ENCODE measurements at regions not wholly inside any gene's neighbourhood (a gene's known extent, or its start where the extent isn't known, plus 50 kb on each side); places are given as distances from the start of the nearest gene placed in this dataset.

DNA sequence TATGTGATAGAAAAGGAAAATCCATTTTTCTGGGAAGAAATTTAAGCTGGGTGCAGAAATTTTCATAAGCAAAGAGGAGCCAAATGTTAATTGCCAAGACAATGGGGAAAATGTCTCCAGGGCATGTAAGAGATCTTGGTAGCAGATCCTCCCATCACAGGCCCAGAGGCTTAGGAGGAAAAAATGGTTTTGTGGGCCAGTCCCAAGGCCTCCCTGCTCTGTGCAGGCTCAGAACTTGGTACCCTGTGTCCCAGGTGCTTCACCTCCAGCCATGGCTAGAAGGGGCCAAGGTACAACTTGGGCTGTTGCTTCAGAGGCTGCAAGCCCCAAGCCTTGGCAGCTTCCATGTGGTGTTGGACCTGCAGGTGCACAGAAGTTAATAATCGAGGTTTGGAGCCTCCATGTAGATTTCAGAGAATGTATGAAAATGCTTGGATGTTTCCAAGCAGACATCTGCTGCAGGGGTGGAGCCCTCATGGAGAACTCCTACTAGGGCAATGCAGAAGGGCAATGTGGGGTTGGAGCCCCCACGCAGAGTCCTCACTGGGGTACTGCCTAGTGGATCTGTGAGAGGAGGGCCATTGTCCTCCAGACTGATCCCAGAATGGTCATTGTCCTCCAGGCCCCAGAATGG, 77.7 kb upstream of the ATP2B1 start:
- dilution Hi-C loops (cut with MboI; ENCODE audit: extremely low pct_ligation_motif_present, low sequenced_read_pairs), result no loop called here
- intact Hi-C loops (cut with micrococcal nuclease), result no loop called here
- Histone ChIP-seq H3K4me1 (ENCODE audit: control insufficient read depth, extremely low read depth, insufficient read depth, low read length) (no peaks in the 10 kb centered on the region), H3K4me2 (ENCODE audit: insufficient read depth, low read length) (no peak overlapping the region), H3K36me3 (ENCODE audit: control insufficient read depth in 2 of 2, extremely low read depth in 1 of 2, insufficient read depth in 2 of 2, low read length in 2 of 2) (no peaks in the 10 kb centered on the region), H3K27me3 (ENCODE audit: control insufficient read depth in 2 of 2, insufficient read depth in 2 of 2, low read length in 2 of 2) (peaks cover 0 to 3% of the 10 kb centered on the region in 2 experiments), H3K9me3 (replicated peaks; ENCODE audit: control insufficient read depth, insufficient read depth, low read length) (peaks cover 2% of the 10 kb centered on the region), H2AFZ (ENCODE audit: low read depth, low read length) (no peak overlapping the region), H3K4me3 (replicated peaks in 1 of 3; ENCODE audit: insufficient read depth in 1 of 3, low read depth in 1 of 3, low read length in 3 of 3) (no peak overlapping the region), H4K20me1 (replicated peaks; ENCODE audit: control insufficient read depth, extremely low read depth, insufficient read depth, low read length) (no peaks in the 10 kb centered on the region), H3K79me2 (ENCODE audit: control insufficient read depth, insufficient read depth, low read length) (no peaks in the 10 kb centered on the region), H3K9me1 (replicated peaks; ENCODE audit: control insufficient read depth, extremely low read depth, insufficient read depth, low read length) (no peaks in the 10 kb centered on the region), H3K27ac (ENCODE audit: insufficient read depth, low read depth, low read length) (no peak overlapping the region), H3K9ac (replicated peaks; ENCODE audit: extremely low read depth, insufficient read depth, low read length) (no peak overlapping the region)
- CTCF ChIA-PET, result no interaction called here
- FAIRE-seq, result no peak
- no peak for TF ChIP-seq JUN (IDR thresholded peaks at IDR 0.05; ENCODE audit: borderline replicate concordance, insufficient read depth, insufficient read length, low read depth)
- TF ChIP-seq MYC (IDR thresholded peaks at IDR 0.05; ENCODE audit: low read depth, low read length), result no peak
- no peak for TF ChIP-seq FOS (IDR thresholded peaks at IDR 0.05; ENCODE audit: borderline replicate concordance, insufficient read depth, low read length)
- TF ChIP-seq, protein P1, sequence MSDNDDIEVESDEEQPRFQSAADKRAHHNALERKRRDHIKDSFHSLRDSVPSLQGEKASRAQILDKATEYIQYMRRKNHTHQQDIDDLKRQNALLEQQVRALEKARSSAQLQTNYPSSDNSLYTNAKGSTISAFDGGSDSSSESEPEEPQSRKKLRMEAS (IDR thresholded peaks at IDR 0.05; ENCODE audit: insufficient read depth, insufficient read length), result no peak
- TF ChIP-seq, protein P2, sequence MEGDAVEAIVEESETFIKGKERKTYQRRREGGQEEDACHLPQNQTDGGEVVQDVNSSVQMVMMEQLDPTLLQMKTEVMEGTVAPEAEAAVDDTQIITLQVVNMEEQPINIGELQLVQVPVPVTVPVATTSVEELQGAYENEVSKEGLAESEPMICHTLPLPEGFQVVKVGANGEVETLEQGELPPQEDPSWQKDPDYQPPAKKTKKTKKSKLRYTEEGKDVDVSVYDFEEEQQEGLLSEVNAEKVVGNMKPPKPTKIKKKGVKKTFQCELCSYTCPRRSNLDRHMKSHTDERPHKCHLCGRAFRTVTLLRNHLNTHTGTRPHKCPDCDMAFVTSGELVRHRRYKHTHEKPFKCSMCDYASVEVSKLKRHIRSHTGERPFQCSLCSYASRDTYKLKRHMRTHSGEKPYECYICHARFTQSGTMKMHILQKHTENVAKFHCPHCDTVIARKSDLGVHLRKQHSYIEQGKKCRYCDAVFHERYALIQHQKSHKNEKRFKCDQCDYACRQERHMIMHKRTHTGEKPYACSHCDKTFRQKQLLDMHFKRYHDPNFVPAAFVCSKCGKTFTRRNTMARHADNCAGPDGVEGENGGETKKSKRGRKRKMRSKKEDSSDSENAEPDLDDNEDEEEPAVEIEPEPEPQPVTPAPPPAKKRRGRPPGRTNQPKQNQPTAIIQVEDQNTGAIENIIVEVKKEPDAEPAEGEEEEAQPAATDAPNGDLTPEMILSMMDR (IDR thresholded peaks at IDR 0.05; ENCODE audit: extremely low read depth in 1 of 2, insufficient read depth in 1 of 2, low read depth in 1 of 2, low read length in 2 of 2), result no peak
- TF ChIP-seq POLR2A (IDR thresholded peaks at IDR 0.05; ENCODE audit: low read depth, low read length), result no peak
- no peak for TF ChIP-seq POLR2AphosphoS5 (IDR thresholded peaks at IDR 0.05; ENCODE audit: insufficient read depth, low read depth, low read length)
- no peak for TF ChIP-seq EZH2 (IDR thresholded peaks at IDR 0.05; ENCODE audit: borderline replicate concordance, low read depth, low read length, severe bottlenecking)
- TF ChIP-seq GATA2 (IDR thresholded peaks at IDR 0.05; ENCODE audit: insufficient read depth, insufficient read length, low read depth, low read length), result no peak
- no TSS peak for BruUV-seq (replicated peaks)
- POLR2A ChIA-PET, result no interaction called here
- DNase-seq (ENCODE audit: low read depth, low spot score), result no peak
